Erythroblast (primary cell): ENCODE measurements at regions not wholly inside any gene's neighbourhood (a gene's known extent, or its start where the extent isn't known, plus 50 kb on each side); places are given as distances from the start of the nearest gene placed in this dataset.

Experiments used
- GATA1 ChIP-seq: IDR thresholded peaks from 2 replicates; pipeline ENCODE4 v1.6.1; 2011; ENCODE audit warnings: low read depth, mild to moderate bottlenecking, control low read depth, low read length, moderate library complexity
- POLR2A ChIP-seq: IDR thresholded peaks from 2 replicates; pipeline ENCODE4 v1.6.1; 2011; ENCODE audit warnings: mild to moderate bottlenecking, low read length

DNA sequence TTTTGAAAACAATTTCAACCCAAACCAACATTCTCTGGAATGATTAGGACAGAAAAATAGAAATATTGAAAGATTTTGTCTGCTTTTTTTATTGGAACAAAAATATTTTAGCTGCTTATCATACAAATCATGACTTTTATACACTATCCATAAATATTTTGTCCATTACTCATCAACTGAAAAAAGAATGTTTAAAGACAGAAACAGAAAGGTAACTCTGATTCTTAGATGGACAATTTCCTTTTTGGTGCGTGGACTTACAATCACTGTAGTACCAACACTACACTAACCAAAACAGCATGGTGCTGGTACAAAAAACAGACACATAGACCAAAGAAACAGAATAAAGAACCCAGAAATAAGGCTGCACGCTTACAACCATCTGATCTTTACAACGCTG is 582.8 kb upstream of the CCDC54 start:
- TF ChIP-seq POLR2A: no peak
- TF ChIP-seq GATA1: no peak
